BLaER1 treated with 17β-estradiol and CSF1 and Interleukin-3, amounts not matched to agents 10 nM and 100 nM (cell line): ENCODE measurements at regions not wholly inside any gene's neighbourhood (a gene's known extent, or its start where the extent isn't known, plus 50 kb on each side); places are given as distances from the start of the nearest gene placed in this dataset.

Experiments
- H3K27ac ChIP-seq, 11 experiments: shearing (Covaris generic); formaldehyde crosslinking; 2 replicates each; pipeline ENCODE4 v1.8.1; 2022
- H3K27me3 ChIP-seq, 11 experiments: shearing (Covaris generic); formaldehyde crosslinking; 2 replicates each; pipeline ENCODE4 v1.8.1; 2022
- H3K36me3 ChIP-seq, 11 experiments: shearing (Covaris generic); formaldehyde crosslinking; 2 replicates each; pipeline ENCODE4 v1.8.1; 2022
- H3K4me1 ChIP-seq, 10 experiments: shearing (Covaris generic); formaldehyde crosslinking; 2 replicates each; pipeline ENCODE4 v1.8.1; 2022
- H3K4me2 ChIP-seq, 11 experiments: shearing (Covaris generic); formaldehyde crosslinking; 2 replicates each; pipeline ENCODE4 v1.8.1; 2022
- H3K4me3 ChIP-seq, 10 experiments: shearing (Covaris generic); formaldehyde crosslinking; 2 replicates each; pipeline ENCODE4 v1.8.1; 2022
- H3K9ac ChIP-seq, 11 experiments: shearing (Covaris generic); formaldehyde crosslinking; 2 replicates each; pipeline ENCODE4 v1.8.1; 2022
- H3K9me3 ChIP-seq, 11 experiments: shearing (Covaris generic); formaldehyde crosslinking; replicated peaks in 1 of 11; 2 replicates each; pipeline ENCODE4 v1.8.1; 2022
- H4K20me1 ChIP-seq, 11 experiments: shearing (Covaris generic); formaldehyde crosslinking; 2 replicates each; pipeline ENCODE4 v1.8.1; 2022
- Cebpa-rat ChIP-seq, 11 experiments: shearing (Covaris generic); IDR thresholded peaks; 2 replicates each; pipeline ENCODE4 v1.8.1; 2022

DNA sequence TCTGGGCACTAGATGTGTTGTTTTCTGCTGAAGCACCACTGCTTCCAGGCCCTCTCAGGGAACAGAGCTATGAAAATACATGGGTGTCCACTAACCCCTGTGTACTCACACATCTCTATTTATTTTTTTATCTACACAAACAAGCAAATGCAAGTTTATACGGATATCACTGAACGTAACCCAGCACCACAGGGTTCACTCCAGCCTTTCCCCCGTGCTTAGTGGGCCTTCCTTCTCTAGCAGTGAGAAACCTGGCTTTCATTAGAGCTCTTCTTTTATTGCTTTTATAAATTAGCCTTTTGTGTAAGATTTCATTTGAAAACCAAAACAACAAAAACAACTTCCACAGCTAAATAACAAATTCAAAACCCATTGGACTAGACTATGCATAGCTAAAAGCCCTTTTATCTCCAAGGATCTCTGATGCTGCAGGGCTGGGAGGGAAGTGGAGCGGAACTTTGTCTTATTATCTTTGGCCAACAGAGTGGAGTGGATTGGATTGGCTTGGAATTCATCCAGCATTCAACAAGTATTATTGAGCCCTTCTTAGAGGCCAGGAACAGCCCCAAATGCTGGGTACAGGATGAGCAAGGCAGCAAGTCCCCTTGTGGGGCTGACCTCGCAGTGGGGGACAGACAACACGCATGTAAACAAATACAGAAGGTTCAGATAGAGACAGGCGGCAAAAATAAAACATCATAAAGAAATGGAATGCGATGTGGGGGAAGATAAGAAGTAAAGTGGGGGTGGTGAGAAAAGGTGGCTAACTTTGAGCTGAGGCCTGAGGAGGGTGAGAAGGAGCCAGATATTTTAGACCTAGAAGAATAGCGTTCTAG, 371.8 kb upstream of the POU3F1 start:
- Histone ChIP-seq H3K9ac (no peak overlapping the region), H3K36me3 (no peaks in the 10 kb centered on the region), H3K4me3 (no peak overlapping the region), H3K27me3 (no peaks in the 10 kb centered on the region), H3K9me3 (peaks cover 0 to 15% (median 4%) of the 10 kb centered on the region in 11 experiments; a peak in 6 of 22 replicates), H3K27ac (no peak overlapping the region), H4K20me1 (no peaks in the 10 kb centered on the region), H3K4me1 (no peaks in the 10 kb centered on the region), H3K4me2 (no peak overlapping the region)
- TF ChIP-seq Cebpa-rat (IDR thresholded peaks at IDR 0.05): no peak

GRCh38 chr1:38403667-38404066, 357.1 kb upstream of the POU3F1 start:
- no peaks in the 10 kb centered on the region for H3K27me3 ChIP-seq
- no peaks in the 10 kb centered on the region for H4K20me1 ChIP-seq
- no peak overlapping the region for H3K9ac ChIP-seq
- H3K4me1 ChIP-seq: no peaks in the 10 kb centered on the region
- no peak overlapping the region for H3K27ac ChIP-seq
- H3K4me2 ChIP-seq: no peak overlapping the region
- no peak overlapping the region for H3K4me3 ChIP-seq
- TF ChIP-seq Cebpa-rat (IDR thresholded peaks at IDR 0.05): no peak
- H3K36me3 ChIP-seq: no peaks in the 10 kb centered on the region
- H3K9me3 ChIP-seq: peaks cover 23 to 72% (median 43%) of the 10 kb centered on the region in 11 experiments

GRCh38 chr1:38402230-38402815, 355.7 kb upstream of the POU3F1 start:
- no peaks in the 10 kb centered on the region for H3K27me3 ChIP-seq
- no peak overlapping the region for H3K27ac ChIP-seq
- TF ChIP-seq Cebpa-rat (IDR thresholded peaks at IDR 0.05): no peak
- H3K4me3 ChIP-seq: no peak overlapping the region
- H3K36me3 ChIP-seq: no peaks in the 10 kb centered on the region
- H3K4me2 ChIP-seq: no peak overlapping the region
- no peaks in the 10 kb centered on the region for H4K20me1 ChIP-seq
- peaks cover 23 to 63% (median 41%) of the 10 kb centered on the region in 11 experiments for H3K9me3 ChIP-seq
- no peaks in the 10 kb centered on the region for H3K4me1 ChIP-seq
- H3K9ac ChIP-seq: no peak overlapping the region

- H3K27ac ChIP-seq: no peak overlapping the region
Observed at GRCh38 chr1:38396606-38397005, 350.0 kb upstream of the POU3F1 start.

DNA sequence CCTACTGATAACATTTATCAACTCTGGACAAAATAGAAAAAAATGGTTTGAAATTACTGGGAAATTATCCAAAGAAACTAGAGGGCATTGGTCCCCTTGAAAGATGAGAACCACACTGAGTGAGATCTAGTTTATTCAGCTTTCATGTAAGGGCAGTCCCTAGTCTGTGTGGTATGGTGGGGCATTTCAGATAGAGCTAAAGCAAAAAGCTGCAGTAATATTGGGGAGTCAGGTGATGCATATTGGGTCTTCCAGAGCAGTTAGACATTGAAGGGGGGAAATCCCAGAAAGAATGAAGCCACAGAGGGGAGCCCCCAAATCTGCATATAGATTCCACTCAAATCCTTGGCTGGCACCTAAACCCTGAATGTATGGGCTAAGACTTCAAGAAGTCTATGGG, 347.7 kb upstream of the POU3F1 start:
- Histone ChIP-seq H3K4me2 (peak overlapping the region in 9 of 11 experiments; percentile 4 to 65 (median 55); a peak in 13 of 22 replicates), H4K20me1 (no peaks in the 10 kb centered on the region), H3K36me3 (no peaks in the 10 kb centered on the region), H3K4me3 (no peak overlapping the region), H3K9me3 (peaks cover 6 to 32% (median 22%) of the 10 kb centered on the region in 11 experiments; a peak in 21 of 22 replicates), H3K4me1 (peaks cover 0 to 39% (median 22%) of the 10 kb centered on the region in 10 experiments; a peak in 15 of 20 replicates), H3K27me3 (no peaks in the 10 kb centered on the region), H3K9ac (no peak overlapping the region), H3K27ac (no peak overlapping the region; a peak in 1 of 22 replicates)
- no peak for TF ChIP-seq Cebpa-rat (IDR thresholded peaks at IDR 0.05)

More at GRCh38 chr1:38396606-38397005, 350.0 kb upstream of the POU3F1 start:
- Histone ChIP-seq H3K4me3 (no peak overlapping the region), H4K20me1 (no peaks in the 10 kb centered on the region), H3K4me1 (peaks cover 0 to 28% (median 22%) of the 10 kb centered on the region in 10 experiments; a peak in 15 of 20 replicates), H3K9ac (no peak overlapping the region), H3K9me3 (peaks cover 6 to 21% (median 16%) of the 10 kb centered on the region in 11 experiments; a peak in 17 of 22 replicates), H3K36me3 (no peaks in the 10 kb centered on the region), H3K4me2 (no peak overlapping the region), H3K27me3 (no peaks in the 10 kb centered on the region)
- no peak for TF ChIP-seq Cebpa-rat (IDR thresholded peaks at IDR 0.05)

- Histone ChIP-seq H3K4me2 (peak overlapping the region in 9 of 11 experiments; percentile 9 to 65 (median 55); a peak in 16 of 22 replicates), H3K9me3 (peaks cover 12 to 46% (median 26%) of the 10 kb centered on the region in 11 experiments; a peak in 21 of 22 replicates)
Observed at GRCh38 chr1:38392861-38393260, 346.3 kb upstream of the POU3F1 start.

GRCh38 chr1:38381256-38381655, 334.7 kb upstream of the POU3F1 start:
- Histone ChIP-seq H3K4me1 (peaks cover 0 to 14% (median 11%) of the 10 kb centered on the region in 10 experiments; a peak in 15 of 20 replicates), H3K27ac (no peak overlapping the region), H3K27me3 (no peaks in the 10 kb centered on the region), H3K9ac (no peak overlapping the region), H3K36me3 (no peaks in the 10 kb centered on the region), H3K4me3 (no peak overlapping the region), H4K20me1 (no peaks in the 10 kb centered on the region), H3K9me3 (peaks cover 0 to 7% (median 1%) of the 10 kb centered on the region in 11 experiments; a peak in 11 of 22 replicates), H3K4me2 (peak overlapping the region in 10 of 11 experiments; percentile 17 to 58 (median 37); a peak in 19 of 22 replicates)
- TF ChIP-seq Cebpa-rat (IDR thresholded peaks at IDR 0.05): no peak

More at GRCh38 chr1:38392861-38393260, 346.3 kb upstream of the POU3F1 start:
- H3K4me3 ChIP-seq: no peak overlapping the region
- peak in 6 of 11 experiments; percentile 26 to 69 (median 60); a peak in 6 of 22 replicates for TF ChIP-seq Cebpa-rat (IDR thresholded peaks at IDR 0.05)
- H3K27ac ChIP-seq: peak overlapping the region in 7 of 11 experiments; percentile 14 to 66 (median 49); a peak in 11 of 22 replicates
- 0 out of 22 replicates have a peak overlapping the region, but pooled peaks of 2 of the 11 experiments have one; percentile 14 to 24 for H3K9ac ChIP-seq
- no peaks in the 10 kb centered on the region for H3K36me3 ChIP-seq
- H3K4me1 ChIP-seq: peaks cover 0 to 41% (median 22%) of the 10 kb centered on the region in 10 experiments; a peak in 15 of 20 replicates
- no peaks in the 10 kb centered on the region for H3K27me3 ChIP-seq
- no peaks in the 10 kb centered on the region for H4K20me1 ChIP-seq

GRCh38 chr1:38376577-38376976, 330.0 kb upstream of the POU3F1 start:
- no peak overlapping the region for H3K4me3 ChIP-seq
- H4K20me1 ChIP-seq: no peaks in the 10 kb centered on the region
- peaks cover 16 to 40% (median 27%) of the 10 kb centered on the region in 11 experiments for H3K9me3 ChIP-seq
- no peaks in the 10 kb centered on the region for H3K27me3 ChIP-seq
- peaks cover 0 to 5% (median 0%) of the 10 kb centered on the region in 11 experiments; a peak in 1 of 22 replicates for H3K36me3 ChIP-seq
- TF ChIP-seq Cebpa-rat (IDR thresholded peaks at IDR 0.05): no peak
- no peak overlapping the region for H3K9ac ChIP-seq
- no peak overlapping the region for H3K4me2 ChIP-seq
- H3K4me1 ChIP-seq: peaks cover 0 to 14% (median 9%) of the 10 kb centered on the region in 10 experiments; a peak in 17 of 20 replicates
- no peak overlapping the region for H3K27ac ChIP-seq

DNA sequence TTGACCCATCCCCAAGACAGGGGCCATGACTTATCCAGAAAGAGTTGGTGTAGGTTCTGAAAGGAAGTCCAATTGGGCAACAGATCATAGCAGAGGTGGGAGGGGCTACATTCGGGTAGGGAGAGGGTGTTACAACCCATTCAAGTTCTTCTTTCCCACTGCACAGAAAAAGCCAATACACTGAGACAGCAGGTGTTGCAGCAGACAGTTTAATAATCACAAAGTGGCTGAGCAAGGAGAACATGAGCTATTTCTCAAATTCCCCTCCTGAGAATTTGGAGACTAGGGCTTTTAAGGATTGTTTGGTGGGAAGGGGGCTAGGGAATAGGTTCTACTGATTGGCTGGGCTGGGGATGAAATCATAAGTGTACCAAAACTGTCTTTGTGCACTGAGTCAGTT, 328.4 kb upstream of the POU3F1 start:
- Histone ChIP-seq H3K27me3 (no peaks in the 10 kb centered on the region), H3K4me3 (no peak overlapping the region), H3K4me2 (no peak overlapping the region), H3K27ac (no peak overlapping the region), H3K9me3 (peaks cover 16 to 40% (median 27%) of the 10 kb centered on the region in 11 experiments), H4K20me1 (no peaks in the 10 kb centered on the region), H3K9ac (no peak overlapping the region), H3K4me1 (peaks cover 0 to 18% (median 6%) of the 10 kb centered on the region in 10 experiments; a peak in 8 of 20 replicates), H3K36me3 (peaks cover 0 to 5% (median 0%) of the 10 kb centered on the region in 11 experiments; a peak in 1 of 22 replicates)
- no peak for TF ChIP-seq Cebpa-rat (IDR thresholded peaks at IDR 0.05)
